HFFc6 (cell line): ENCODE measurements at regions not wholly inside any gene's neighbourhood (a gene's known extent, or its start where the extent isn't known, plus 50 kb on each side); places are given as distances from the start of the nearest gene placed in this dataset.

Experiments used
- DNase-seq: peaks from one replicate; pipeline ENCODE4 v3.0.0-alpha.2; 2018
- H3K27ac Mint-ChIP-seq: 2 replicates; pipeline ENCODE4 v1.8.0; 2020; ENCODE audit warnings: mild to moderate bottlenecking, mixed read lengths
- H3K27me3 Mint-ChIP-seq: 2 replicates; pipeline ENCODE4 v1.8.0; 2021; ENCODE audit warnings: mild to moderate bottlenecking, moderate library complexity, mixed read lengths; ENCODE audit not compliant: insufficient read depth
- H3K36me3 Mint-ChIP-seq: 2 replicates; pipeline ENCODE4 v1.8.0; 2021; ENCODE audit warnings: low read depth, mixed read lengths
- H3K4me1 Mint-ChIP-seq: 2 replicates; pipeline ENCODE4 v1.8.0; 2020; ENCODE audit warnings: low read depth, mixed read lengths
- H3K4me3 Mint-ChIP-seq: 2 replicates; pipeline ENCODE4 v1.8.0; 2020; ENCODE audit warnings: mild to moderate bottlenecking, moderate library complexity, mixed read lengths
- H3K9me3 Mint-ChIP-seq: 2 replicates; pipeline ENCODE4 v1.8.0; 2020; ENCODE audit warnings: mild to moderate bottlenecking, mixed read lengths
- TF ChIP-seq, protein P1 (sequence below): fragments of 200-600 bp; sonication (generic); IDR thresholded peaks from 2 replicates; pipeline ENCODE4 v1.5.0; 2021; ENCODE audit warnings: antibody characterized with exemption, mild to moderate bottlenecking

DNA sequence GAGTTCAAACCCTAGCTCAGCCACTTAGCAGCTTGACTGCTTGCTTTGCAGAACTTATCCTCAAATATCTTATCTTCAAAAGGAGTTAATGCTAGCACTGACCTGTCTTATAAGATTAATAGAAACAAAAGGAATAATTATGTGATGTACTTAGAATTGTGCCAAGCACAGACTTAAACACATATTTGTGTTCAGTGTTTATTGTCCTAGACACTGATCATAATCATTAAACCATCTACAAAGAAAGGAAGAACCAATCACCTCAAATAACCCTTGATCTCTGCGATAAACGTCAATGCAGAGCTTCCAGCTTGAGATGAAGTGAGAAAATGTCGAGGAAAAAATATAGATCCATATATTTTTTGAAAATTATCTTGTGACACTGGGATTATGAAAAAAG is 73.1 kb downstream of the ATXN7L3B start:
- no peak overlapping the region for H3K27ac Mint-ChIP-seq
- TF ChIP-seq, protein P1, sequence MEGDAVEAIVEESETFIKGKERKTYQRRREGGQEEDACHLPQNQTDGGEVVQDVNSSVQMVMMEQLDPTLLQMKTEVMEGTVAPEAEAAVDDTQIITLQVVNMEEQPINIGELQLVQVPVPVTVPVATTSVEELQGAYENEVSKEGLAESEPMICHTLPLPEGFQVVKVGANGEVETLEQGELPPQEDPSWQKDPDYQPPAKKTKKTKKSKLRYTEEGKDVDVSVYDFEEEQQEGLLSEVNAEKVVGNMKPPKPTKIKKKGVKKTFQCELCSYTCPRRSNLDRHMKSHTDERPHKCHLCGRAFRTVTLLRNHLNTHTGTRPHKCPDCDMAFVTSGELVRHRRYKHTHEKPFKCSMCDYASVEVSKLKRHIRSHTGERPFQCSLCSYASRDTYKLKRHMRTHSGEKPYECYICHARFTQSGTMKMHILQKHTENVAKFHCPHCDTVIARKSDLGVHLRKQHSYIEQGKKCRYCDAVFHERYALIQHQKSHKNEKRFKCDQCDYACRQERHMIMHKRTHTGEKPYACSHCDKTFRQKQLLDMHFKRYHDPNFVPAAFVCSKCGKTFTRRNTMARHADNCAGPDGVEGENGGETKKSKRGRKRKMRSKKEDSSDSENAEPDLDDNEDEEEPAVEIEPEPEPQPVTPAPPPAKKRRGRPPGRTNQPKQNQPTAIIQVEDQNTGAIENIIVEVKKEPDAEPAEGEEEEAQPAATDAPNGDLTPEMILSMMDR, result no peak
- no peaks in the 10 kb centered on the region for H3K4me1 Mint-ChIP-seq
- H3K4me3 Mint-ChIP-seq, result no peak overlapping the region
- no peaks in the 10 kb centered on the region for H3K27me3 Mint-ChIP-seq
- H3K9me3 Mint-ChIP-seq, result no peaks in the 10 kb centered on the region; the same call in 1 of the 2 replicates
- no peak for DNase-seq
- no peaks in the 10 kb centered on the region for H3K36me3 Mint-ChIP-seq

- Mint-ChIP-seq H3K4me3 (no peak overlapping the region), H3K27ac (no peak overlapping the region), H3K9me3 (no peaks in the 10 kb centered on the region; the same call in 1 of the 2 replicates), H3K4me1 (no peaks in the 10 kb centered on the region), H3K36me3 (no peaks in the 10 kb centered on the region), H3K27me3 (no peaks in the 10 kb centered on the region)
- no peak for DNase-seq
- TF ChIP-seq, protein P1, result no peak
These were observed 76.8 kb downstream of the ATXN7L3B start for GRCh38 chr12:74614426-74614825.

- no peak for DNase-seq
- Mint-ChIP-seq H3K4me3 (no peak overlapping the region), H3K27me3 (no peaks in the 10 kb centered on the region), H3K27ac (no peak overlapping the region), H3K9me3 (peaks cover 5% of the 10 kb centered on the region), H3K36me3 (no peaks in the 10 kb centered on the region), H3K4me1 (no peaks in the 10 kb centered on the region)
- TF ChIP-seq, protein P1, result no peak
These were observed 81.4 kb downstream of the ATXN7L3B start for GRCh38 chr12:74619084-74619483.

DNA sequence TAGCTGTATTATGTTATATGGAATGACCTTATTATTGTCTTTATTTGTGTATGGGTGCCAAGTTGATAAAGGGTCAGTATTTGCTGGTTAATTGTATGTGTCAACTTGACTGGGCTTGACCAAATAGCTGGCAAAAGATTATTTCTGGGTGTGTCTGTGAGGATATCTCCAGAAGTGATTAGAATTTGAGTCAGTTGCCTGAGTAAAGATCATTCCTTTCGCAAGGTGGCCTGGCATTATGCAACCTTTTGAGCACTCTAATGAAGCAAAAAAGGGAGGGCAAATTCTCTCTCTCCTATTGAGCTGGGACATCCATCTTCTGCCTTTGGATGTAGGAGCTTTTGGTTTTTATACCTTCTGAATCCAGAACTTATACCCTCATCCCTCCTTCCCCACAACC is 82.2 kb downstream of the ATXN7L3B start:
- Mint-ChIP-seq H3K9me3 (peaks cover 12% of the 10 kb centered on the region), H3K4me3 (no peak overlapping the region), H3K27ac (no peak overlapping the region), H3K27me3 (no peaks in the 10 kb centered on the region), H3K4me1 (no peaks in the 10 kb centered on the region), H3K36me3 (no peaks in the 10 kb centered on the region)
- DNase-seq, result no peak
- TF ChIP-seq, protein P1, result no peak

GRCh38 chr12:74620921-74621320 is 83.3 kb downstream of the ATXN7L3B start:
- TF ChIP-seq, protein P1, result no peak
- H3K9me3 Mint-ChIP-seq, result peaks cover 12% of the 10 kb centered on the region
- no peak overlapping the region for H3K4me3 Mint-ChIP-seq
- DNase-seq, result no peak
- no peaks in the 10 kb centered on the region for H3K27me3 Mint-ChIP-seq
- no peak overlapping the region for H3K27ac Mint-ChIP-seq
- H3K36me3 Mint-ChIP-seq, result no peaks in the 10 kb centered on the region
- no peaks in the 10 kb centered on the region for H3K4me1 Mint-ChIP-seq

- Mint-ChIP-seq H3K36me3 (no peaks in the 10 kb centered on the region), H3K4me1 (no peaks in the 10 kb centered on the region), H3K27ac (no peak overlapping the region), H3K27me3 (no peaks in the 10 kb centered on the region), H3K9me3 (peaks cover 21% of the 10 kb centered on the region), H3K4me3 (no peak overlapping the region)
- no peak for DNase-seq
- TF ChIP-seq, protein P1, result no peak
These were observed 86.6 kb downstream of the ATXN7L3B start for GRCh38 chr12:74624201-74624600.
